Fibroblast of gingiva (primary cell): ENCODE measurements at regions not wholly inside any gene's neighbourhood (a gene's known extent, or its start where the extent isn't known, plus 50 kb on each side); places are given as distances from the start of the nearest gene placed in this dataset.
"Not testable (repeated sequence)": the region's sequence is repeated elsewhere in the genome, so short reads cannot be mapped to it uniquely, and the experiment has no call there.

Experiments
- DNase-seq: peaks from one replicate; pipeline ENCODE4 v3.0.0-alpha.2; 2011; ENCODE audit warnings: low read depth

- DNase-seq = no peak
Measured at GRCh38 chr1:98112626-98113025, 191.8 kb upstream of the DPYD start.

- DNase-seq = peak; percentile 37
Measured at GRCh38 chr1:98110674-98111073, 189.8 kb upstream of the DPYD start.

DNA sequence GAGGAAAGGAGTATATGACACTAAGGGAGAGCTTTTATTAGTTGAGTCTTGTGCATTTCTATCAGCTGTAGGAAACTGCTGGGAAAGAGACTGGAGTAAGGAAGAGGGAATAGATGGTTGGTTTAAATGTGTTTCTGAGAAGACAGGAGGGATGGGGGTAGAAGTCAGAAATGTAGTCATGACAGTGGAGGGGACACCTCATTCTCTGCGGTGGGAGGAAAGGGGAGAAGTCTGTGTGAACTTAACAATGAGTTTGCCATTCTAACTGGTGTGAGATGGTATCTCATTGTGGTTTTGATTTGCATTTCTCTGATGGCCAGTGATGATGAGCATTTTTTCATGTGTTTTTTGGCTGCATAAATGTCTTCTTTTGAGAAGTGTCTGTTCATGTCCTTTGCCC is 187.5 kb upstream of the DPYD start:
- not testable (repeated sequence) for DNase-seq

DNA sequence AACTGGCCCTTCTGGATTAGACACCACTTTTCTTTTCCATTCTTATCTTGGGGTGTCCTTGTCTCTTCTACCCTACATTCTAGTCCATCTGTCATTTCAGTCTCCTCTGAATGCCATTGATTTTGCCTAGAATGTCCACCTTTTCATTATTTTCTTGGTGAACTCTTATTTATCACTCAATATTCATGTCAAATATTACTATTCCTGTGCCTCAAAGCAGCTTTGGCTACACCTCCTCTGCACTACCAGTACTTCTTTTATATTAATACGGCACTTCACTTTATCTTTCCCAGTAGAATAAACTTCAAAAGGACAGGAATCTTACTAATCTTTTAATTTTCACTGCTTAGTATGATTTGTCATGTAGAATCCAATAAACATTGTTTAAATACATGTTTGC is 186.4 kb upstream of the DPYD start:
- no peak for DNase-seq

GRCh38 chr1:98104289-98104688 is 183.5 kb upstream of the DPYD start:
- peak; percentile 95 for DNase-seq

GRCh38 chr1:98103617-98104285 is 182.9 kb upstream of the DPYD start:
- no peak for DNase-seq

- peak; percentile 45 for DNase-seq
Measured at GRCh38 chr1:98102345-98103030, 181.7 kb upstream of the DPYD start.

DNA sequence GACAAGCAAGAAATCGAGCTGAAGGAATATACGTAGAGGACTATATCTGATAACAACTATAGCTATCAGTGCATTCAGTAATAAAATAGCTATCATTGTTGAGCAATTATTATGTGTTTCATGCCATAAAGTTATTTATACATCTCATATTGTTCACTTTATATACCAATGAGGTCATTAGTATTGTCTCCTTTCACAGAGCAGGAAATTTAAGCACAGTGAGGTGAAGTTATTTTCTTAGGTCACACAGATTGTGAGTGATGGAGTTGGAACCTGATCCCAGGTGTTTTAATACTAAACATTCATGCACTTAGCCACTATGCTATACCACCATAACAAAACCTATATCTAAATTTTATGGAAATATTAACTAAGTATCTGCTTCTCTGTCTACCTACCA is 180.5 kb upstream of the DPYD start:
- DNase-seq = no peak

DNA sequence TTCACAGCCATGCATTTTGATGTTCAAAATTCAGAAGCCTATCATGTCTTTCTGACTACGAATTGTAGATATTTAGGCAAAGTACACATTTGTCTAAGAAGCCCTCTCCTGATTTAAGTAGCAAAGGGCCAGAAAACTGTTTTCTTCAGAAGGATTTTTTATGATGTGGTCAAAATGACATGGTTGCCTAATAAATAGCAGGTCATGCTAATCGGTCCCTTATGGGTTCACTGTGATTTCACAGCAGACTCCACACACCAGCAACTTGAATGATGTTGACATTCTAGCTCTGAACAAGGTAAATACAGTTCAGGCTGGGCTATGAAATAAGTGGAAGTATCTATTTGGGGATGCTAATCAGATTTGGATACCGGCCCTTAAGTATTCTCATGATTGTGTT is 178.7 kb upstream of the DPYD start:
- DNase-seq = peak; percentile 74

DNA sequence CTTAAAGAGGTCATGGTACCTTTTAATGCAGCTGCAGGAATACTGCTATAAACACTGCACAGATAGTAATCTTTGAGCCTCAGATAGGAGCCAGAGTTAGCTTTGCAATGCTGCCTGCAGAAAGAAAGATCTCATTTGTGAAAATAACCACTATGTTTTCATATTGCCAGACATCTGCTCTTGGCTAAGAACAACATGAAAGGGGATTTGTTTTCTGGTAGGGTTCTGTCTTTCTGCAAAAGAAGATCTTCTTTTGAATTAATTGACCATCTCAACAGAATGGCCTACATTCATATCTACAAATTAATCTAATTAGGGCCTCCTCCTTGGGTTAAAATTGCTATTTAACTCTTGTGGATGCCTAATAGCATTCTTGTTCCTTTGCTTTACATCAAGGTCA is 177.6 kb upstream of the DPYD start:
- no peak for DNase-seq

DNA sequence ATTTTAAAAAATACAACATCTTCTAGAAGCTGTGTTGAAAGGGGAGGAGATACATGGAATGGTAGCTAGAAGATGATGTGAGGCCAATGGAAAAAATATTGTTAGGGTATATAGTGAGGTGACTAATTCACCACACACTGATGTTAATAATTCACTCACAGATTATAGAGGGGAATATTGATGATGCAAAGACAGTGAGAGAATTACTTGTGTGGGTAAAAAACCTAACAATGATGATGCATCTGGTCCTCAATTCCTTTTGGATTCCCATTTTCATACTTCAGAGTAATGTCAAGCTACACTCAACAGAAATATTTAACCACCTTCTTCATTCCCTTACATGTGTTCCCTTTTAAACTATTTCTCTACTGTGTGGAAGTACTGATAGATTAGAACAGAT is 169.5 kb upstream of the DPYD start:
- no peak for DNase-seq

DNA sequence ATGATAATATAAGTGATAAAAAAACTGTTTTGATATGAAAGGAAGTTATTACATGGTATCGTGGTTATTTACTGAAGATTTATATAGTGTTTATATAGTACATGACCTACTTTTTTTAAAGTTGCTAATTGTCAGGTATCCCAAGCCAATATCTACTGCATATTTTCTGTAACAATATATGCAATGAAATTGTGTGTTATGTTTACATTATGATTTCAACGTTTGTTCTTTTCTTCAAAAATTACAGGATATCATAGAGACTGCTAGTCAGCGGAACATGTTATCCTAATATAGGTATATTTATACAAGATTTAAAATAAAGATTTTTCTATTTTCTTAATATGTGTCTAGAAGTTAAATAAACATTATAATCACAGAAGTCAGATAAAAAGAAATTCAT is 167.5 kb upstream of the DPYD start:
- no peak for DNase-seq

- peak; percentile 81 for DNase-seq
Measured at GRCh38 chr1:98086796-98087441, 166.1 kb upstream of the DPYD start.

- no peak for DNase-seq
Measured at GRCh38 chr1:98086156-98086555, 165.3 kb upstream of the DPYD start.

DNA sequence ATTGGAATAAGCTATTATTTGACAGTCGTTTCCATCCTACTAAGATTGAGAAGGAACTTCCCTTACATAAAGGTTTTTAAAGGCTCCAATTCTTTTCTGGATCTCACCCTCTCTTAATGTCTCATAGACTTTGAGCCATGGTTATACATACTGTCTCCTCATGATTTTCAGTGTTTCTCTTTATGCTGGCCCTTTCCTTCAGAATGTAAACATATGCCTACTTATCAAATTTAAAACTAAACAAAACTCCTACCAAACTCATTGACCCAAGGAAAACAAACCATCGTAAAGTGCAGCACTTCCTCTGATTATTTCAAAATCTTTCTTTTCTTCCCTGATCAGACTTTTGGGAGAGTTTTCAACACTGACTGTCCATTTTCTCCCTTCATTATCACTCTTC is 163.4 kb upstream of the DPYD start:
- peak; percentile 2 for DNase-seq

- no peak for DNase-seq
Measured at GRCh38 chr1:98081944-98082343, 161.1 kb upstream of the DPYD start.

DNA sequence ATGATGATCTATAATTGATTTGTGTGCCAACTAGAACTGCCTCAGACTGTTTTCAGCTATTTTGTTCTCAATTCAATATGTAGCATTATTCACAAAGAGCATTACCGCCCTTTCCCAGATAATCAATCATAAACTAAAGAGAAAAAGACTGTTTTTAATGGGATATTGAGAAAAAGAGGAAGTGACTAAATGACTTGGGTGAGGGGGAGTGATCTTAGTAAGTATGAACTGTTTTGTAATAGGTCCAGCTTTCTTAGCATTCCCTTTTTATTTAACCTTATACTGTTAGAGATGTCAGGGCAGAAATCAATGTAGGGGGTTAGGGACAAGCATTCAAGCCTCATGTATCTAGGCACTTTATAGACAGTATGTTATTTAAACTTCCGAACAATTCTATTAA is 157.8 kb upstream of the DPYD start:
- DNase-seq = no peak

DNA sequence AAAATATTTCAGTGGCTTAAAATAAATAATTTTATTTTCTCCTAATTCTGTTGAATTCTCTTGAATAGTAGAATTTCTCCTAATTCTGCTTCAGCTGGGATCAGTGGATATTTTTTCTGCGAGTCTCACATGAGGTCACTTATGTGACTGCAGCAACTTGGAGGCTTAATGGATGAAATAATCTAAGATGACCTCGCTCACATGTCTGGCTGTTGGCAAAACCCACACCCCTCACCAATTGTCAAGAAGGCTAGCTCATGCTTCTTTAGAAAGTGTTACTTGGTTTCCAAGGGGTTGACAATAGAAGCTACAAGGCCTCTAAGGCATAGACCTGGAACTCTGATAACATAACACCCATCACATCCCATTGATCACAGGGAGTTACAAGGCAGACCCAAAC is 156.9 kb upstream of the DPYD start:
- DNase-seq = no peak

GRCh38 chr1:98075626-98076025 is 154.8 kb upstream of the DPYD start:
- DNase-seq = no peak

DNA sequence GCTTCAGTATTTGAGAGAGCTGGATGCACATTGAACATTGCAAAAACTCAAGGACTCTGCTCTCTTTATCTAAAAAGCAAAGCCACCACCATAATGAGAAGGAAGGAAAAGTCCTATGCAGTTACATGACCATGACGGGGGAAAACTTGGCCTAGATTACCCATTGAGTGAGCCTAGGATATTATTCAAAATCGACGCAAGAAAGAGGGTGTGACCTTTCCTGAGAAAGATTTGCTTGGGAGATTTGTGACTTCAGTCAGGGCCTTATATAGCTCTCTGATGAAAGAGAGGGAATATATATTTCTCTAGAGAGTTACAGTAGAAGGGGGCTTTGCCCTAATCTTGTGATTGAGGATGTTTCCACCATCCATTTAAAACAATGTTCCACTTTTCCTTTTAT is 153.0 kb upstream of the DPYD start:
- no peak for DNase-seq

DNA sequence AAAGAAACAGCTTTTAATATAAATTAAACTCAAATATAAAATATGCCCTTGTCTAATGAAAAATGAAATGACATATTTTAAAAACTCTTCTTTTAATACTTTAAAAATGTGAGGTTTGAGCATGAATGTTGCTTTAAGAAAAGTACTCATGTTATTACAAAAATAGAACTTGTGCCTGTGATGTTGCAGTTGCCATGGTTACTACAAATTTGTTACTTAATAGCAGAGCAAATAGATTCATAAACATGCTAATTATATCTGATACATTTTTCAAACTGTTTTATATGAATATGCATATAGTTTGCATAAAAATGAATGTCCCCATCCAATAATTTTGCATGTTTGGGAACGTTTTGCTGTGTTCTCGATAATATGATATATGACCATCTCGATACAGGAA is 152.3 kb upstream of the DPYD start:
- peak; percentile 7 for DNase-seq

DNA sequence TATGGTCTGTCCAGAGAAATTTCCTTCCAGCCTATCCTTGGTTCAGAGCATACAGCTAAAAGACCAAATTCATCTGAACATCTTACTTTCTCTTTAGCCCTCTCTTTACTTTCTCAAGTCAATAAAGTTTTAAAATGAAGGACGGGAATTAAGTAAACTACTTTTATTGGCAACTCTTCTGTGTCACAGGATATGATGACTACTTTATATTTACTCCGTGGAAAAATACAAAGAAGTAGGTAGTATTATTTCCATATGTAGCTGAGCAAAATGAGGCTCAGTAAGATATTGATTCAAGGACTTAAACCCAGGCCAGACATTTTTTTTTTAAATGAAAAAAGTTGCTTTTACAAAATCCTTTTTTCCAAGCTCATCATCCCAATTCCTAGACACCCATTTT is 151.2 kb upstream of the DPYD start:
- no peak for DNase-seq

- DNase-seq = no peak
Measured at GRCh38 chr1:98068016-98068415, 147.2 kb upstream of the DPYD start.

- no peak for DNase-seq
Measured at GRCh38 chr1:98066911-98067310, 146.1 kb upstream of the DPYD start.
